ENCODE measurements at regions not wholly inside any gene's neighbourhood (a gene's known extent, or its start where the extent isn't known, plus 50 kb on each side); places are given as distances from the start of the nearest gene placed in this dataset.

GRCh38 chr16:62969711-62970318 is 933.6 kb upstream of the CDH8 start:
- no peaks in the 10 kb centered on the region for H3K36me3 ChIP-seq
- H3K4me1 ChIP-seq, result no peaks in the 10 kb centered on the region
- no peak for TF ChIP-seq CTCF (IDR thresholded peaks at IDR 0.05)
- H3K4me3 ChIP-seq, result no peak overlapping the region
- no peak overlapping the region for H3K27ac ChIP-seq
- no peak for DNase-seq (ENCODE audit: low spot score in 2 of 2)
- no peaks in the 10 kb centered on the region for H3K27me3 ChIP-seq
- intact Hi-C loops (cut with DNase I), result no loop called here
- H3K9me3 ChIP-seq, result no peaks in the 10 kb centered on the region

GRCh38 chr16:62967611-62968010 is 931.4 kb upstream of the CDH8 start:
- no peak for TF ChIP-seq CTCF (IDR thresholded peaks at IDR 0.05)
- no peak overlapping the region for H3K4me3 ChIP-seq
- H3K27me3 ChIP-seq, result no peaks in the 10 kb centered on the region
- no peak overlapping the region for H3K27ac ChIP-seq
- no peaks in the 10 kb centered on the region for H3K9me3 ChIP-seq
- DNase-seq (ENCODE audit: low spot score in 2 of 2), result no peak
- intact Hi-C loops (cut with DNase I), result no loop called here
- H3K36me3 ChIP-seq, result no peaks in the 10 kb centered on the region
- H3K4me1 ChIP-seq, result no peaks in the 10 kb centered on the region

DNA sequence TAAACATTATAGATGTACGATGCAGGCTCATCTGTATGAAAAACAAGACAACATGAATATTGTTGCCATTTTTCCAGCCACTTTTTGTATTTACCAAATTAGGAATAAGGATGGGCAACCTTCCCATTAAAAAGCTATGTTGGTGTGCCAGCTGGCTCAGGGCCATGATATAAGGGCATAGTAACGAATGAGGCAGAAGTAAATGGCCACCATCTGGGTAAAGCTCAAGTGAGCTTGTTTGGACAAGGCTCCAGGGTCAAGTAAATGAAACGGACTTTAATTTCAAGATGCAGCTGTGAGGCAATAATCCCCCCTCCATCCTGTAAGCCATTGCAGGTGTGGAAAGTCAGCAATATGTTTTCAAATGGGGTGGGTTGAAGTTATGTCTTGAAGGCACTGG is 930.9 kb upstream of the CDH8 start:
- Histone ChIP-seq H3K36me3 (no peaks in the 10 kb centered on the region), H3K9me3 (no peaks in the 10 kb centered on the region), H3K4me1 (no peaks in the 10 kb centered on the region), H3K27me3 (no peaks in the 10 kb centered on the region), H3K27ac (no peak overlapping the region), H3K4me3 (no peak overlapping the region)
- DNase-seq (ENCODE audit: low spot score in 2 of 2), result no peak
- TF ChIP-seq CTCF (IDR thresholded peaks at IDR 0.05), result no peak
- intact Hi-C loops (cut with DNase I), result no loop called here

DNA sequence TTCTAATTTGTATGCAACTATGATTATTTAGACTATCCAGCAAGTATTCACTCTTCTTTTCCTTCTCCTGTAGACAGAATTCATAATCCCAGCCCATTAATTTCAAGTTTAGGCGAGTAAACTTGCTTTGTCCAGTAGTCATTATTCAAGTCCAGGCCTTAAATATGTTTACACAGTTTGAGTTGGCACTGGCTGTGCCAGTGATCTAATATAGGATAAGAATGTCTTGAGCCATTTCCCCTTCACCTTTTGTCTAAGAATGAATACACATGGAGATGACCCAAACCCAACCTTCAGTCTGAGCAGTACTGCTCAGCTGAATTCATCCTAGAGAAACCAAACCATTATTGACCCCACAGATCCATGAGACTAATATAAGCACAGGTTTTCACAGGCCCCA is 930.4 kb upstream of the CDH8 start:
- Histone ChIP-seq H3K9me3 (no peaks in the 10 kb centered on the region), H3K27ac (no peak overlapping the region), H3K27me3 (no peaks in the 10 kb centered on the region), H3K4me3 (no peak overlapping the region), H3K36me3 (no peaks in the 10 kb centered on the region), H3K4me1 (no peaks in the 10 kb centered on the region)
- intact Hi-C loops (cut with DNase I), result no loop called here
- DNase-seq (ENCODE audit: low spot score in 2 of 2), result no peak
- TF ChIP-seq CTCF (IDR thresholded peaks at IDR 0.05), result no peak

DNA sequence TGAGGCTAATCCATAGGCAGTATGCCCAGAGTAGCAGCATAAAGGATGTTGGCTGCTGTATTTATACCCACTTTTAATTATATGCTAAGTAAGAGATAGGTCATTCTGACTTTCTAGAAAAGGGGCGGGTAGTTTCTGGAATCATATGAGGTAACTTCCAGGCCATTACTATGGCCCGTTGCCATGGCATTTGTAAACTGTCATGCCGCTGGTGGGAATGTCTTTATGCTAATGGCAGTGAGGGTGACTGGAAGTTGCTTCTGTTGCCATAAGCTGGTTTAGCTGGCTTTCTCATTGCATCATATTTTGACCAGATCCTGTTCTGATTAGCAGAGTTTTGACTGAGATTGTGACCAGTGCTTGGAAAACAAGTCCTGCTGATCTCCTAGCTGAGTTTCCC is 929.6 kb upstream of the CDH8 start:
- no peak overlapping the region for H3K4me3 ChIP-seq
- DNase-seq (ENCODE audit: low spot score in 2 of 2), result no peak
- no peaks in the 10 kb centered on the region for H3K9me3 ChIP-seq
- no peaks in the 10 kb centered on the region for H3K4me1 ChIP-seq
- no peak overlapping the region for H3K27ac ChIP-seq
- no peaks in the 10 kb centered on the region for H3K36me3 ChIP-seq
- intact Hi-C loops (cut with DNase I), result no loop called here
- H3K27me3 ChIP-seq, result no peaks in the 10 kb centered on the region
- no peak for TF ChIP-seq CTCF (IDR thresholded peaks at IDR 0.05)

DNA sequence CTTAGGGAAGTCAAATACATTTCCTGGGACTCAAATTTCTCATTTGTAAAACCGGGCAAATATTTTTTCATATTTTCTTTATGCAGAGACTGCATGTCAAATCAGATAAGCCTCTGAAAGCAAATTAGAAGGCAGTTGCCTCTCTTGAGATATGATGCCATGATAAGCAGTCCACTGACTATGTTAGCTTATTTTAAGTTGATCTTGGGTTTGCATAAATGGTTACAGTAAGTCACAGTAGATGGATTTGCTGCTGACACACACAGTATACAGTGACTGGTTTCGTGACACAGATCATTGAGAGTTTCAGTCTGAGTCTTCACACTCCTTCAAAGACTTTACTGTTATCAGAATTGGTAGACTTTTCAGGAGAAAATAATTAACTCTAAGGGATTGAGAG is 927.6 kb upstream of the CDH8 start:
- no peak for DNase-seq (ENCODE audit: low spot score in 2 of 2)
- H3K36me3 ChIP-seq, result no peaks in the 10 kb centered on the region
- no peaks in the 10 kb centered on the region for H3K27me3 ChIP-seq
- intact Hi-C loops (cut with DNase I), result no loop called here
- H3K4me1 ChIP-seq, result no peaks in the 10 kb centered on the region
- no peak overlapping the region for H3K27ac ChIP-seq
- no peak overlapping the region for H3K4me3 ChIP-seq
- no peak for TF ChIP-seq CTCF (IDR thresholded peaks at IDR 0.05)
- no peaks in the 10 kb centered on the region for H3K9me3 ChIP-seq

All from ascending aorta (tissue), 2 donors.